Prostate gland (tissue), 2 donors: ENCODE measurements at regions not wholly inside any gene's neighbourhood (a gene's known extent, or its start where the extent isn't known, plus 50 kb on each side); places are given as distances from the start of the nearest gene placed in this dataset.
A peak's percentile ranks its signal among the peaks of the same experiment; 100 is the strongest.

Source experiments
- DNase-seq: peaks from one replicate; pipeline ENCODE4 v3.0.0-alpha.2; 2019; ENCODE audit warnings: low spot score
- H3K27ac ChIP-seq, 2 donors: fragments of 200-600 bp; sonication (generic); 2 replicates each; pipeline ENCODE4 v1.5.1; 2017 to 2019
- H3K27me3 ChIP-seq: fragments of 200-600 bp; sonication (generic); replicated peaks from 2 replicates; pipeline ENCODE4 v1.5.1; 2019; ENCODE audit not compliant: insufficient read depth
- H3K36me3 ChIP-seq, 2 donors: fragments of 200-600 bp; sonication (generic); 1 replicate in 1 of 2; 2 replicates in 1 of 2; pipeline versions ENCODE4 v1.5.1 to v1.8.1; 2017 to 2019
- H3K4me1 ChIP-seq: fragments of 200-600 bp; sonication (generic); replicated peaks from 2 replicates; pipeline ENCODE4 v1.5.1; 2019
- H3K4me3 ChIP-seq, 2 donors: fragments of 200-600 bp; sonication (generic); 2 replicates each; pipeline ENCODE4 v1.5.1; 2017 to 2019
- H3K9me3 ChIP-seq: fragments of 200-600 bp; sonication (generic); 2 replicates; pipeline ENCODE4 v1.5.1; 2017
- POLR2A ChIP-seq: fragments of 450-650 bp; IDR thresholded peaks from one replicate; pipeline ENCODE4 v1.6.1; 2016; ENCODE audit warnings: antibody characterized with exemption, mild to moderate bottlenecking
- POLR2AphosphoS5 ChIP-seq: sonication (generic); formaldehyde crosslinking; IDR thresholded peaks from one replicate; pipeline ENCODE4 v1.6.1; 2017; ENCODE audit warnings: antibody characterized with exemption
- WGBS: methylation state at CpG from one replicate; pipeline ENCODE4 v1.1.5; 2018; 5-methylcytosine and 5-hydroxymethylcytosine counted together
- intact Hi-C: fragments of 100-400 bp; cut with DNase I; formaldehyde crosslinking; loops from one replicate; pipeline ENCODE4 v1.14.2; 2022
- TF ChIP-seq, protein P1 (sequence below), 4 experiments: fragments of 200-600 bp in 2 of 4; fragments of 450-650 bp in 2 of 4; sonication (generic) in 2 of 4; IDR thresholded peaks; 1 replicate in 3 of 4; 2 replicates in 1 of 4; pipeline ENCODE4 v1.5.1; 2016 to 2019; ENCODE audit warnings: antibody characterized with exemption in 4 of 4, mild to moderate bottlenecking in 2 of 4, moderate library complexity in 2 of 4

DNA sequence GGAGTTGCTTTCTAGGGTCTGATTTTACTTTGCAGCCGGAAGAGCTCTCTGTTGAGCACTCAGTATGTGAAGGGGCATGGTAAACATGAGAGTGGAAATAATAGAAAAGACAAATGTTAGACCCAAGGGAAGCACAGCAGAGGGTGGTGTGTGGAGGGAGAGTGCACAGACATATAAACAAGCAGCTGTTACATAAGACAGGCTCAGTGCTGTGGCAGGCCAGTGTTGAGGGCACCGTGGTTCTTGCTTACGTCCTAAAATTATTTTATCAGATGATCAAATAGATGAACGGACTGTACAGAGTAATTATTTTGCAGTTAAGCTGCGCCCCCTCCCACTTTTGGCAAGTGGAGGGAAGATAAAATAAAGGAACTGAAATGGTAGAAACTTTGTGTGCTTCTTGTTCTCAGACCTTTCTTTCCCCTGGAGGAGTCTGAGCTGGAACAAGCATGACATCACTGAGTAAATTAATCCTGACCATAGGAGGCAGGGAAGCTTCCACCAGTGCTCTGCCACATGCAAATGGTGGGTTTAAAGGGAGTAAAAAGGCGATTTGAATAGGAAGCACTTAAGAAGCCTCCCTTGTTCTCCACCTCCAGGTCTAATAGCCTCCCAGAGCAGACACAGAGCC lies 205.6 kb downstream of the IL20RB start:
- WGBS: 10% methylated on average over 6 of the region's 6 CpGs
- DNase-seq: no peak
- TF ChIP-seq POLR2AphosphoS5 (no peak), POLR2A (no peak)
- TF ChIP-seq, protein P1, sequence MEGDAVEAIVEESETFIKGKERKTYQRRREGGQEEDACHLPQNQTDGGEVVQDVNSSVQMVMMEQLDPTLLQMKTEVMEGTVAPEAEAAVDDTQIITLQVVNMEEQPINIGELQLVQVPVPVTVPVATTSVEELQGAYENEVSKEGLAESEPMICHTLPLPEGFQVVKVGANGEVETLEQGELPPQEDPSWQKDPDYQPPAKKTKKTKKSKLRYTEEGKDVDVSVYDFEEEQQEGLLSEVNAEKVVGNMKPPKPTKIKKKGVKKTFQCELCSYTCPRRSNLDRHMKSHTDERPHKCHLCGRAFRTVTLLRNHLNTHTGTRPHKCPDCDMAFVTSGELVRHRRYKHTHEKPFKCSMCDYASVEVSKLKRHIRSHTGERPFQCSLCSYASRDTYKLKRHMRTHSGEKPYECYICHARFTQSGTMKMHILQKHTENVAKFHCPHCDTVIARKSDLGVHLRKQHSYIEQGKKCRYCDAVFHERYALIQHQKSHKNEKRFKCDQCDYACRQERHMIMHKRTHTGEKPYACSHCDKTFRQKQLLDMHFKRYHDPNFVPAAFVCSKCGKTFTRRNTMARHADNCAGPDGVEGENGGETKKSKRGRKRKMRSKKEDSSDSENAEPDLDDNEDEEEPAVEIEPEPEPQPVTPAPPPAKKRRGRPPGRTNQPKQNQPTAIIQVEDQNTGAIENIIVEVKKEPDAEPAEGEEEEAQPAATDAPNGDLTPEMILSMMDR (IDR thresholded peaks at IDR 0.05): no peak
- Histone ChIP-seq H3K9me3 (no peaks in the 10 kb centered on the region), H3K4me3 (no peak overlapping the region), H3K27ac (peak overlapping the region in 1 of 2 donors; percentile 14), H3K4me1 (no peaks in the 10 kb centered on the region), H3K36me3 (no peaks in the 10 kb centered on the region), H3K27me3 (no peaks in the 10 kb centered on the region)
- intact Hi-C loops: no loop called here

DNA sequence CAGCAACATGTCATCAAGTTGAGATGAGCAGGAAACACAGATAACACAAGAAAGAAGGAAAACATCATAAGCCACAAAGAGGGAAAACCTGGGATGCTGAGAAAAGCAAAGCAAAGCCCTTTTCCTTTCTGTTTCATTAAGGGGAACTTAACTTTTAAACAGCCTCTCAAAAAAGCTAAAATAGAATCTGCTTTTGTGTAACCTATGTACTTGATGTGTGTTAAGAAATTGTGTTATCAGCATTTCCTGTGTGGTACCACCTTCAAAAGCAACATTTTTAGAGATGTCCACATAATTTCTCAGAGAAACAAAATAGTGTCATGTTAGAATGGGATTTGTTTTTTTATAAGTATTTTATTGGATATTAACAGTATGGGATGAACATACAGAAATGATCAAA lies 206.2 kb downstream of the IL20RB start:
- TF ChIP-seq, protein P1 (IDR thresholded peaks at IDR 0.05): no peak
- TF ChIP-seq POLR2AphosphoS5 (no peak), POLR2A (no peak)

DNA sequence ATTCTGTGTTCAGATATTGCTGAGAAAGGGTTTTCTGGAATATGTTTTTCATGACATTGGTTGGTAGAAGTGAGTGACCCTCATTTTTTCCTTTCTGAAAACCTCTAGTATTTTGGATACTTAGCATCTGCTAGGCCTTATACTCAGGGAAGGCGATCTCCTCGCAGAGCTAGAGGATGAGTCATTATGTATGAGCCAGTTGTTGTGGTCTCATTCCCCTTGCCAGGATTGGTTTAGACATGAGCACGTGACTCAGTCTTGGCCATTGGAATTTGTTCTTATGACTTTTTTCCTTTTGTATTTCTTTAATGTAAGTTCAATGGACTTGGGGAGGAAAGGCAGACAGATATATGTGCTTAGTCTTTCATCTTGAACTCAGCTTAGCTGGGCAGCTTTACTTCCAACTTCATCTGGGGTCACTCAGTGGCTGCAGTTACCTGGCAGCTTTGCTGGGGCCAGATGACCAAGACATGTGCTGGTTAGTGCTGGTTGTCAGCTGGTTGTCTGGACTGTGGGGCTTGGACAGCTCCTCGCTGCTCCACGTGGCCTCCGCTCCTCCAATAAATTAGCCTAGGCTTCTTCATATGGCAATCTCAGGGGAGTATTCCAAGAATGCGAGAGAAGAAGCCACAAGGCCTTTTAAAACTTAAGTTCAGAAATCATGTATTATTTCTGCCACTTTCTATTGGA lies 207.5 kb downstream of the IL20RB start:
- intact Hi-C loops: no loop called here
- no peak overlapping the region for H3K27ac ChIP-seq

More for the DNA sequence above, 206.2 kb downstream of the IL20RB start:
- no peaks in the 10 kb centered on the region for H3K9me3 ChIP-seq
- H3K4me3 ChIP-seq: no peak overlapping the region
- H3K27me3 ChIP-seq: no peaks in the 10 kb centered on the region
- DNase-seq: no peak
- H3K27ac ChIP-seq: peak overlapping the region in 1 of 2 donors; percentile 14
- intact Hi-C loops: no loop called here
- no peaks in the 10 kb centered on the region for H3K36me3 ChIP-seq
- no peaks in the 10 kb centered on the region for H3K4me1 ChIP-seq

DNA sequence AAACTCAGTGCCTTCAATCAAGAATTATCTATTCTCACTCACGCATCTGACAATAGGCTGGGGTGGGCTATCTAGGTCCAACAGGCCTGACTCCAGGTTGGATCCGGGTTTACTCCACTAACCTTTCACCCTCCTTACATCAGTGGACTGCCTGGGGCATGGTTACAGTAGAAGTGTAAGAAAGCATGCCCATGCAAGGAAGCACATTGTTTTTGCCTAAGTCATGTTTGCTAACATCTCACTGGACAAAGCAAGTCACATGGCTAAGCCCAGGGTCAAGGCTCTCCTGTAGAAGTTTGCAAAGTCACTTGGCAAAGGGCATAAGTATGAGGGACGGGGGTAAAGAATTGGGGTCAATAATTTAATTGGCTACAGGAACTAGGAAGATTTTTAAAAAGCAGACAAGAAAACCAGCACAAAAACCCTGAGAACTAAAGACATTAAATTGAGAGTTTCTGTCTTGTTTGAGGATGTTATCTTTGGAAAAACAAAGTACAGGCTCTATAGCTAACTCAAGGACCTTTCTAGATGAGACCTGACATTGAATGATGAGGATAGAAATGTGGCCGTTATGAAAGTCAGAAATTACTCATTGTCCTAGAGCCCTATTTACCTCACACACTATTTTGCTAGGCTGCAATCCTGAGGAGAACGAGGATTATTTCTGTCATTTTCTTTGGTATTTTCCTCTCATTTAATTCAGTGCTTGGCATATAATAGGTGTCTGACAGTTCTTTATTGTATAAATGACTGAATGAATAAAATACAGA lies 214.2 kb downstream of the IL20RB start:
- TF ChIP-seq, protein P1 (IDR thresholded peaks at IDR 0.05): no peak
- no peak for TF ChIP-seq POLR2AphosphoS5
- no peak for TF ChIP-seq POLR2A
- Histone ChIP-seq H3K36me3 (no peaks in the 10 kb centered on the region), H3K4me3 (no peak overlapping the region), H3K9me3 (no peaks in the 10 kb centered on the region), H3K27ac (no peak overlapping the region), H3K27me3 (no peaks in the 10 kb centered on the region), H3K4me1 (no peaks in the 10 kb centered on the region)
- DNase-seq: no peak
- 74% methylated on average over 5 of the region's 5 CpGs for WGBS
- intact Hi-C loops: no loop called here

More for the DNA sequence above, 207.5 kb downstream of the IL20RB start:
- WGBS: 82% methylated on average over 7 of the region's 7 CpGs
- no peak for DNase-seq
- Histone ChIP-seq H3K4me1 (no peaks in the 10 kb centered on the region), H3K9me3 (no peaks in the 10 kb centered on the region), H3K4me3 (no peak overlapping the region), H3K27me3 (no peaks in the 10 kb centered on the region), H3K36me3 (no peaks in the 10 kb centered on the region)
- no peak for TF ChIP-seq POLR2AphosphoS5
- TF ChIP-seq, protein P1 (IDR thresholded peaks at IDR 0.05): no peak
- TF ChIP-seq POLR2A: no peak
